GM19043 (cell line): ENCODE measurements at regions not wholly inside any gene's neighbourhood (a gene's known extent, or its start where the extent isn't known, plus 50 kb on each side); places are given as distances from the start of the nearest gene placed in this dataset.

Source experiments
- ATAC-seq: cut with Tn5 transposase; IDR thresholded peaks from one replicate; pipeline ENCODE4 v1.9.1; 2021; ENCODE audit warnings: low read depth; ENCODE audit not compliant: unreplicated experiment

DNA sequence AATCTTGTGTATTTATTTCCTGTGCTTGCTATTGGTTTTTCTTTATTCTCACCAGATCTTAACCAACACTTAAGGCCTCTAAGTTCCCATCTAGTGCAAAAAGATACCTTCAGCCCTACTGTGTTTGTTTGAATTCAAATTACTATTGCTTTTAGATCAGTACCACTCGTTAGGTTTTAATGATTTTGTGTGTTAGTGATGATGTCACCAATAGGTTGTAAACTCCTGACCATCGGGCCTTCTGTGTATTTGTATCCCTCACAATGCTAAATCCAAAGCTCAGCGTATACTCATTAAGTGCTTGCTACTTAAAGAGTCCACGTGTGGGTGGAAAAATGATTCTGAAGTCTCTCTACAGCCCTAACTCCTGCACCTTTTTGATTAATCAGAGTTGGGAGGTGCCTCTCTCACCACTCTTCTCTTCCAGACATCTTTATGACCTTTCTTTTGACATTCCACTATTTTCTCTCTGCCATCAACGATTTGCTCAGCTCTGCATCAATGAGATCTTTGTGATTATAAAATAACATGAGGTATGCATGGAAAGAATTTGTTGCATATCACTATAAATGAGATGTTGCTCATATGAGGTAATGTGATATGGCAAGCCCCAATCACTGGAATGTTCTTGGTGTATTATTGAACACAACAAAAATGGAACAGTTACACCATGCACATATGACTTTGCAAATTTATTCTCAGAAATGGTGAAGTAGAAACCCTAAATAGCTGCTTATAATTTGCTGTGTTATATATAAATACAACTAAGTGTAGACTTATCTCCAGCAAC, 55.1 kb upstream of the LAMA2 start:
- ATAC-seq = no peak

DNA sequence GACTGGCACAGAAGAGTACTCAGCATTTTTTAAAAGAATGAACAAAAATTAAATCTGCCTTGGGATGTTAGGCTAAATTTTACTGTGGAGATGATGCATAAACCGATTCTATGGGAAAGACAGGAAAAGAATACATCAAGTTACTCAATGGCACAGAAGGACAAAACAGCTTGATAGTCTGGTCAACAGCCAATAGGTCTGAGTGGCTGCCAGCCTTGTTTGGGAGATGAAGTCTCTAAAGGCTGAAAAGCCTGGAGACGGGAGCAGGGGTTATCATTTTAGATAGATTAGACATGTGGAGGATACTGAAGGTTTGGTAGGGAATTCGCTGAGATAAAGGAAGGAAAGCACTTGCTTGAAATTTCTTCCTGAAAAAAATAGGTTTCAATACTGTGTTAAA, 56.3 kb upstream of the LAMA2 start:
- ATAC-seq = no peak

DNA sequence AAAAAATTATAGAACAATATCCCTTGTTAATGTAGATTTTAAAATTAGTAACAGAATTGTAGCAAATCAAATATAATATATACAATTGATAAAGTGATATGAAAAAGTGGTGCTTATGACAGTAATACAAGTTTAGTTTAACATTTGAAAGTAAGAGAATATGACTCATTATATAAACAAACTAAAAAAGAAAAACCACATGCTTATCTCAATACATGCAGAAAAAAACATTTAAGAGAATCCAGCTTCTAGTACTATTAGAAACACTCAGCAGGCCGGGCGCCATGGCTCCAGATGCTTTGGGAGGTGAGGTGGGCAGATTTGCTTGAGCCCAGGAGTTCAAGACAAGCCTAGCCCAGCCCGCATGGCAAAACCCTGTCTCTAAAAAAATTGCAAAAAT, 60.7 kb upstream of the LAMA2 start:
- ATAC-seq = no peak

DNA sequence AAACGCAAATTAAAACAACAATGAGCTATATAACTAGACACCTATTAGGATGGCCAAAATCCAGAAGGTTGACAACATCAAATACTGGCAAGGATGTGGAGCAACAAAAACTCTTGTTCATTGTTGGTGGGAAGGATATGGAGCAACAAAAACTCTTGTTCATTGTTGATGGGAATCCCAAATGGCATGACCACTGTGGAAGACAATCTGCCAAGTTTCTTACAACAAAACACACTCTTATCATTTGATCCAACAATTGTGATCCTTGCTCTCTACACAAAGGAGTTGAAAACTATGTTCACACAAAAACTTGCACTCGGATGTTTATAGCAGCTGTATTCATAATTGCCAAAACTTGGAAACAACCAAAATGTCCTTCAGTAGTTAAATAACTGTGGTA, 61.8 kb upstream of the LAMA2 start:
- ATAC-seq = no peak

DNA sequence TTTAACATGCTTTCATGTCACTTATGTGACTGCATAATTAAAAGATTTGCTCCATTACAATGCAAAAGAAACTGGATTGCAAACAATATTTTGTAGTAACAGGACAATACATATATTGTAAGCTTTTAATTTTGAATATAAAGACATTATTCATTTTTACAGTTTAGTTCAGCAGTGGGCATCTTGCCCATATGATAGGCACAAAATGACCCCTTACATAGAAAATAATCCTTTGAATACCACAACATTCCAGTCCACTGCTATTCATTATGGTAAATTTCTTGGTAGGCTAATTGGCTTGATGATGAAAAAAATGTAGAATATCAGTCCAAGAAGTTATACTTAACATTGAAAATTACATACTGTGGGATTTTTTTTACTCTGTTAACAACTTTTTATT, 74.1 kb upstream of the LAMA2 start:
- ATAC-seq = no peak

DNA sequence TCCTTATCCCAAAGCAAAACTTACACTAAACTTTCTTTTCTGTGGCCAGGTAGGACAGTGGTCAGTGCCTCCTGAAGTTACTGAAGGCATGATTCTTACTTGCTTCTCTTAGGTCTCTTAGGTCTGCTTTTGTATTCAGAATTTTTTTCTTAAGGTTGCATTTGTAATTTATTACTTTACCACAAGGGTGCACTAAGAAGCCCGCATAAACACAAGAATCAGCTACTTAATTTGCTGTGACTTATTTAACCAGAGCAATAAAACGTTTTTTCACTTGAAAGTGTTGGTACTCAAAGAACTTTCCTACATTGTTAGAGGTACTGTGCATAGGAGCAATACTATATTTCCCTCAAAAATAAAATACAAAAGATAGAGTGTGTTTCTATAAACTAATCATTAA, 75.4 kb upstream of the LAMA2 start:
- no peak for ATAC-seq

DNA sequence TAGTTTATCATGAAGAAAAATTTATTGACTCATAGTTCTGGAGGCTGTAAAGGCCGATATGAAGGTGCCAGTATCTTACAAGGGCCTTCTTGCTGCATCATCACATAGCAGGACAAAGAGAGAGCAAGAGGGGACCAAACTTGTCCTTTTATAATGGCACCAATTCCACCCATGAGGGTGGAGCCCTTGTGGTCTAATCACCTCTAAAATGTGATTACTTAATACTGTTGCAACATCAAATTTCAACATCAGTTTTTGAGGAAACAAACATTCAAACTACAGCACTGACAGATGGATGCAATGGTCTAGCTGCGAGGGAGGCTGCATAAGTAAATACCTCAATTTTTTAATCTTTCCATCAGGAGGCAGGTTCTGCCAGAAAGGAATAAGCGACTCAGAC, 76.7 kb upstream of the LAMA2 start:
- ATAC-seq = no peak

DNA sequence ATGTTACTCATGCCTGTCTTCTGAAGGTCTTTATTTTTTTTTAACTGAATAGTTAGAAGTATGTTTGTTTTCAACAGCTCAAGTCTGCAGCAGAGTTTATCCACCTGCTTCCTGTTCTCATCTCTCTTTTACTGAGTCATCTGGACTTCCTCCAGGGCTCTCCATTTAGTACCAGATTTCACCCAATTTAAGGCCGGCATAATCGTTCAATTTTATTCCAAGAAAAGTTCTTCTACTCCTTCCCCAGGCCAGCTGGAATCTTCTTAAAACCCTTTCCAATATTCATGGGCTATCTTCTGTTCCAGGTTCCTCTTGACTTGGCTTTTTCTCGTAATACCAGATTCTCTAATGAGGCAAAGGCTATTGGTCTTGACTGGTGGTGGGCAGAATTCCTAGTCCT, 79.0 kb upstream of the LAMA2 start:
- no peak for ATAC-seq

DNA sequence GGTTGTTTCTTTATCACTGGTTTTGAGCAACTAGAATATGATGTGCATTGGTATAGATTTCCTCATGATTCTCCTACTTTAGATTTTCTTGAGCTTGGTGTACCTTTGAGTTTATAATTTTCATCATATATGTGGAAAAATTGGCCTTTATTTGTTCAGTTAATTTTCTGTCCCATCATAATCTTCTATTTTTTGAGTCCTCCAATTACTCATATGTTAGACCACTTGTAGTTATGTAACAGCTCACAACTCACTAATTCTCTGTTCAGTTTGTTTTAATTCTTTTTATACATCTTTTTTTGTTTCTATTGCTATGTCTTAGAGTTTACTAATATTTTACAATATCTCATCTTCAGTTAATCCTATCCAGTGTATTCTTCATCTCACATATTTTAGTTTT, 81.3 kb upstream of the LAMA2 start:
- ATAC-seq = no peak

DNA sequence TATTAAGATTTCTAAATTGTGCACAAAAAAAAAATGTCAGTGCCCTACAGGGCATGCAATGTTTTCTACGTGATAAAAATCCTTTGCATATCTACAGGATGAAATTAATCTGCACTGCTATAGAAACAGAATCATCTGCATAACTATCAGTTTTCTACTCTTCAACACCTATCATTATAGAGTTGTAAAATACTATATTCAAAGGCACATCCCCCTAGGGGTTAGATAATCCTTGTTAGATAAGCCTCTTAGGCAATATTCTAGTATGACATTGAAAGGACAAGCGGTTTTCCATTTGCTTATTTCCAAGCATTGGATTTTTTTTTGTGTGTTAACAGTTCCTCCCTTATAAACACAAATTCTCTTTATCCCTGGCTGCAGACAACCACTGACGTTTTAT, 98.7 kb upstream of the LAMA2 start:
- no peak for ATAC-seq

DNA sequence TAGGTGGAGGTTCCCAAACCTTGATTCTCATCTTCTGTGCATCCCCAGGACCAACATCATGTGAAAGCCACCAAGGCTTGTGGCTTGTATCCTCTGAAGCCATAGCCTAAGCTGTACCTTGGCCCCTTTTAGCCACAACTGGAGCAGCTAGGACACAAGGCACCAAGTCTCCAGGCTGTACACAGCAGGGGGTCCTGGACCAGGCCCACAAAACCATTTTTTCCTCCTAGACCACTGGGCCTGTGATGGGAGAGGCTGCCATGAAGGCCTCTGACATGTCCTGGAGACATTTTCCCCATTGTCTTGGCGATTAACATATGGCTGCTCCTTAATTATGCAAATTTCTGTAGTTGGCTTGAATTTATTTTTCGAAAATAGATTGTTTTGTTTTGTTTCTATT, 114.8 kb upstream of the LAMA2 start:
- no peak for ATAC-seq

DNA sequence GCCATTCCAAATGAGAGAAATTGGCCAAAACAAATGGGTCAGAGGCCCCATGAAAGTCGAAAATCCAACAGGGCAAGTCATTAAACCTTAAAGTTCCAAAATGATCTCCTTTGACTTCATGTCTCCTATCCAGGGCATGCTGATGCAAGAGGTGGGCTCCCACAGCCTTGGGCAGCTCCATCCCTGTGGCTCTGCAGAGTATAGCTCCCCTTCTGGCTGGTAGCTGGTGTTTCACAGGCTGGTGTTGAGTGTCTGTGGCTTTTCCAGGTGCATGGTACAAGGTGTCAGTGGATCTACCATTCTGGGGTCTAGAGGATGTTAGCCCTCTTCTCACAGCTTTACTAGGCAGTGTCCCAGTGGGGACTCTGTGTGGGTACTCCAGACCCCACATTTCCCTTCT, 115.2 kb upstream of the LAMA2 start:
- ATAC-seq = no peak

DNA sequence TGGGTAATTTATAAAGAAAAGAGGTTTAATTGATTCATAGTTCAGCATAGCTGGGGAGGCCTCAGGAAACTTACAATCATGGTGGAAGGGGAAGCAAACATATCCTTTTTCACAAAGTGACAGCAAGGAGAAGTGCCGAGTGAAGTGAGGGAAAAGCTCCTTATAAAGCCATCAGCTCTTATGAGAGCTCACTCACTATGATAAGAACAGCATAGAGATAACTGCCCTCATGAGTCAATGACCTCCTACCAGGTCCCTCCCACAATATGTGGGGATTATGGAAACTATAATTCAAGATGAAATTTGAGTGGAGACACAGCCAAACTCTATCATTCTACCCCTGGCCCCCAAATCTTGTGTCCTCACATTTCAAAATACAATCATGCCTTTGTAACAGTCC, 115.8 kb upstream of the LAMA2 start:
- no peak for ATAC-seq

DNA sequence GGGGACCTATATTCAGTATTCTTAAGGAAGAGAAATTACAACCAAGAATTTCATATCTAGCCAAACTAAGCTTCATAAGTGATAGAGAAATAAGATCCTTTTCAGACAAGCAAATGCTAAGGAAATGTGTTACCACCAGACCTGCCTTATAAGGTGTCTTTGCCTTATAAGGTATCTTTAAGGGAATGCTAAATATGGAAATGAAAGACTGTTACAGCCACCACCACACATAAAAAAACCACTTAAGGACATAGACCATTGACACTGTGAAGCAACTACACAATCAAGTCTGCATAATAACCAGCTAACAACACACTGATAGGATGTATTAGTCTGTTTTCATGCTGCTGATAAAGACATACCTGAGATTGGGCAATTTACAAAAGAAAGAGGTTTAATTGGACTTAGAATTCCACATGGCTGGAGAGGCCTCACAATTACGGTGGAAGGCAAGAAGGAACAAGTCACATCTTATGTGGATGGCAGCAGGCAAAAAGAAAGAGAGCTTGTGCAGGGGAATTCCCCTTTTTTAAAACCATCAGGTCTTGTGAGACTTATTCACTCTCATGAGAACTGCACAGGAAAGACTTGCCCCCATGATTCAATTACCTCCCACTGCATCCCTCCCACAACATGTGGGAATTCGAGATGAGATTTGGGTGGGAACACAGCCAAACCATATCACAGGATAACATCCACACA, 119.2 kb upstream of the LAMA2 start:
- ATAC-seq = no peak

DNA sequence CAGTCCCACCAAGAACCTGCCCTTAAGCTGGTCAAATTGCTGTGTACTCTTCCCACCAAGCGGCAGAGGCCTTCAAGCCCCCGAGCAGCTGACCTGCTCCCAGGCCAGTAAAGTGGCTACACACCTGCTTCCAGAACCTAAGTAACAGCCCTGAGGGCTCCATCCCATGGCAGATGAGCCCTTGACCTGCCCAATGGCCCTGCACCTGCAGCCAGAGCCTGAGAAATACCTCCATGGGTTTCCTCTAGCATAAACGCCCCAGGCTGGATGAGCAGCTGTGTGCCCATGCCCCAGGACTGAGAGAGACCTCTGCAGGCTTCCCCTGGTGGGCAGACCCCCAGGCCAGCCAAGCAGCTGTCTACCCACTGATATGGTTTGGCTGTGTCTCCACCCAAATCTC, 123.0 kb upstream of the LAMA2 start:
- ATAC-seq = no peak

DNA sequence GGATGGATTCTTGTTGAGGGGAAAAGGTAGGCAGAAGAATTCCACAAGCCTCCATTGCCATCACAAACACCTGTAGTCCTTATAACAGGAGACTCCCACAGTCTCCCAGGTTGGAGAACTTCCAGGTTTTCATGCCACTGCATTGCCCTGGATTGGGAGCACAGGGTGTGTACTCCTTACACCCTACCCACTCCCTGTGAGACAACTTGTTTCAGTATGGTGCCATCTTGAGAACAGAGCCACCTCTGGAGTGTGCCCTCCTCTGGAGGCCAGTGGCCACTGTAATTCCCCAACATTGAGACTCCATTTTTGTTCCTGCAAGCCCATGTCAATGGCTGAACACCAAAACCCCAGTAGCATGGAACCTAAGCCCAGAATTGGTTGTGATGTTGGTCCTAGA, 123.5 kb upstream of the LAMA2 start:
- ATAC-seq = no peak

DNA sequence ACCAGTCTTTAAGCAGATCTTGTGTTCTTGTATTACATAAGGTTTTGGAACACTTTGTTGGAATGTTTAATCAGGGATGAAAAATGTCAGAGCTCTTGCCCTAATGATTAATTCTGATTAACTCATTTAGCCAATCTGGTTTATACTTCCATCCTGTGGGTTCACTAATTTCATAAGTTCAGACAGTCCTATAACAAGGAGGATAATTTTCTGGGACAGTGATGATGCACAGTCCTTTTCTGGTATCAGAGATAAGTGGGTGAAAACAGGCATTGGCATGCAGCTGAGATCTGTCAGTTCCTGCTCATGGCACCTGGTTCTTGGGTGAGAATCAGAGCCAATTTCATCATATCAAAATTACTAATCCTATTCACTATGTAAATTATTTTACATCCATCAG, 125.0 kb upstream of the LAMA2 start:
- ATAC-seq = no peak

DNA sequence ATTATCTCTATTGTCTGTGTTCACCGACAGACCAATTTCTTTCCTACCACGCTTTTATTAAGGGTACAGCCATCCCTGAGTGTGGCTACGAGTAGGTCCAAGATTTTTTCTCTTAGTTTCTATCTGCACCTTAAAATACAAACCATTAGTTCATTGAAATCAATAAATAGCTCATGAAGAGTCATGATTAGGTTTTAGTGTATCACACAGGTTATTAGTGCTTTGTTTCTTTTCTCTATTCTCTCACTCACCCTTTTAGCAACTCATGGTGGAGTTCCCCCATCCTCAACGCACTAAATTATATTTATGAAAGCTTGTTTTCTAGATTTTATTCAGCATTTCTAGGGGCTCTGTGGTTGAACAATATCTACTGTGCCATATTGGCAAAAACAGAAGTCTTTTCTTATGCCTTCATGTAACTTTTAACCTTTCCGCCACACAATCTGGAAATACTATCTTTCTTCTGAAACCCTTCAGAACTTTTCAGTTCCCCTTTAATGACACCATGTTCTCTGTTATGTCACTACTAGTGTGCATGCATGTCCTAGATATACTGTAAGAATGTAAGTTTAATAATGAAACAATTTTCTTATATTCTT, 128.2 kb upstream of the LAMA2 start:
- peak; percentile 95 for ATAC-seq

DNA sequence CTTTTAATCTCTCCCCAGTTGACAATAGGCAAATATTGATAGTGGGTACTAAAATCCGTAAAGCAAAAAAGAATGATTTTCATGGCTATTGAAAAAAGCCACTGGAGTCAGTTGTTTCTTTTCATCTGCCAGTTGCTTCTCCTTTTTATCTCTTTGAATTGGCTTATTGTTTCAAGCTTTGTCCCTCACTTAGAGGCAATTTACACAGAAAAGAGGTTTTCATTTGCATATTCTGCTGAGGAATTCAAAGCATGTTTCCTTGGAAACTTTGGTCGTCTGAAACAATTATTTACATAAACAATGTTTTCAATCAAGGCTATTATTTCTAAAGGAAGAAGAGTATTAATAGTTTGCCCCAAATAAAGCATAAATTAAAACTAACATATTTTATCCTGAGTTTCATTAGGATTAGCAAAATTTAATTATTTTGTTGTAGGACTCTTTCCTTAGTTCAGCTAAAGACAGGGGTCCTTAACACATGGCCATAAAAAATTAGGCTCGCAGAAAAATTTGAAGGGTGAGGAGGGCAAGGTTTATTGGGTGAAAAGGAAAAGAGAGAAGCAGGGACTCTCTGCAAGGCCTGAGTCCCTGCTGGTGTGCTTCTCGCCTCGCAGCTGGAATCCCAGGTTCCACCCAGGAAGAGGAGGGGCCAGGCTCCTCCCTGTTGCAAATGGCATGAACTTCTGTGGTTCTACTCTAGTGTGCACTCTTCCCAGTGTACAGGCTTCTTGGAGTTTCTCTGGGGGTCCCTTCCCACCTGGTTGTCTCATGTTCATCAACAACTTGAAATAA, 138.8 kb upstream of the LAMA2 start:
- ATAC-seq = no peak

DNA sequence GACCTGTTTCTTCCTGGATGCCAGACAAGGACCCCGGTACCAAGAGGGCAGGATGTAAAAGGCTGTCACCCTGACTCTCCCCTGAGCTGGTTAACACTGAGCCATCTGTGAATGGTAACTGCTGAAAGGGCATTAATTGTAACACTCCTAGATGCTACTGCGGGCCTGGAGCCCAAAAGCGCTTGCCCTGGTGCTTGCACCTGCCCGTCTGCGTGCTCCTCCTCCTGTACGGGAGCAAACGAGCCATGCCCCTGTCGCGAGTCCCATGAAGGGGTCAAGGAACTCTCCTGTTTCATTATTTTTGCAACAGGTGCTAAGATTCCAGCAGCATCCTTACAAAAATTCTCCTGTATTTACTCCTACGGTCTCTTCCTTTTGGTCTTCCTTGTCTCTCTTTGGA, 140.0 kb upstream of the LAMA2 start:
- no peak for ATAC-seq

DNA sequence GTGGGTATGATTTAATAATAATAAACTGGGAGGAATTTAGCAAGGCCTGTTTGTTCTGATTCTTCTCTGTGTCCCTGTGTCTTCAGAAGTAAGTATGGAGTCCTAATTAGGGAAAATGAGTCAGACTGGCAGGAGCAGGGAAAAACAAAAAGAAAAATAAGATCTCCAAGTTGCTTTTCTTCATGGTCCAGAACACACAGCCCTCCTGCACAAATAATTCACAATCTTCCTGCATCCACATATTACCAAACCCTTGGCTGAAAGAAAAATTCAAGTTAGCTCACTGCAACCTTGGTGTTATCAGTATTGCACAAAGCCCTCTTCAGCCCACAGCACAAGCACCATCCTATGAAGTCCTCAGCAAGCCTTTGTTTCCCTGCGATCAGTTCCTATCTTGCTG, 142.0 kb upstream of the LAMA2 start:
- ATAC-seq = no peak
